ENCODE measurements at regions not wholly inside any gene's neighbourhood (a gene's known extent, or its start where the extent isn't known, plus 50 kb on each side); places are given as distances from the start of the nearest gene placed in this dataset.

DNA sequence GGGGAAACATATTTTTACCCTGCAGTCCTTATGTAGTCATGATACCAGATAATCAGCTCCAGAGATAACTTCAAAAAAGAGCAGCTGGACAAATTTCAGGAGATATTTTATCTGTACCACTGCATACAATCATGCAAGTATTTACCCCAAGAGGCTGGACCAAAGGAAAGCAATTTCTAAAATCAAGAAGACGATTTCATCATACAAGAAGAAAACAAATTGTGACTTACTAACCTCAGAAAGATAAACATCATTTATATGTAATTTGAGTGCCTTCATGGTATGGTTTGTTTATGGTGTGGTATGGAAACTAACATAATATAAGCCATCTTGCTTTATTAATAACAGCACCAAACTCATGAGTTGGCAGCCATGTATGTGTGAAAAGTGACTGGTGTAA, 603.6 kb downstream of the PSAT1 start:
- TF ChIP-seq JUN (IDR thresholded peaks at IDR 0.05; ENCODE audit: borderline replicate concordance, insufficient read depth, insufficient read length, low read depth) (no peak), EZH2 (IDR thresholded peaks at IDR 0.05; ENCODE audit: borderline replicate concordance, low read depth, low read length, severe bottlenecking) (no peak), MYC (IDR thresholded peaks at IDR 0.05; ENCODE audit: low read depth, low read length) (no peak)
- TF ChIP-seq, protein P1, sequence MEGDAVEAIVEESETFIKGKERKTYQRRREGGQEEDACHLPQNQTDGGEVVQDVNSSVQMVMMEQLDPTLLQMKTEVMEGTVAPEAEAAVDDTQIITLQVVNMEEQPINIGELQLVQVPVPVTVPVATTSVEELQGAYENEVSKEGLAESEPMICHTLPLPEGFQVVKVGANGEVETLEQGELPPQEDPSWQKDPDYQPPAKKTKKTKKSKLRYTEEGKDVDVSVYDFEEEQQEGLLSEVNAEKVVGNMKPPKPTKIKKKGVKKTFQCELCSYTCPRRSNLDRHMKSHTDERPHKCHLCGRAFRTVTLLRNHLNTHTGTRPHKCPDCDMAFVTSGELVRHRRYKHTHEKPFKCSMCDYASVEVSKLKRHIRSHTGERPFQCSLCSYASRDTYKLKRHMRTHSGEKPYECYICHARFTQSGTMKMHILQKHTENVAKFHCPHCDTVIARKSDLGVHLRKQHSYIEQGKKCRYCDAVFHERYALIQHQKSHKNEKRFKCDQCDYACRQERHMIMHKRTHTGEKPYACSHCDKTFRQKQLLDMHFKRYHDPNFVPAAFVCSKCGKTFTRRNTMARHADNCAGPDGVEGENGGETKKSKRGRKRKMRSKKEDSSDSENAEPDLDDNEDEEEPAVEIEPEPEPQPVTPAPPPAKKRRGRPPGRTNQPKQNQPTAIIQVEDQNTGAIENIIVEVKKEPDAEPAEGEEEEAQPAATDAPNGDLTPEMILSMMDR (IDR thresholded peaks at IDR 0.05; ENCODE audit: extremely low read depth in 1 of 2, insufficient read depth in 1 of 2, low read depth in 1 of 2, low read length in 2 of 2), result no peak
